IMR-90 (cell line): ENCODE measurements at regions not wholly inside any gene's neighbourhood (a gene's known extent, or its start where the extent isn't known, plus 50 kb on each side); places are given as distances from the start of the nearest gene placed in this dataset.
A peak's percentile ranks its signal among the peaks of the same experiment; 100 is the strongest.

Source experiments
- ATAC-seq: fragments of 200-7000 bp; cut with Tn5 transposase; 2 replicates; pipeline ENCODE4 v1.9.1; 2020; ENCODE audit warnings: low read depth, mild to moderate bottlenecking, moderate library complexity
- BruUV-seq: library from RNA; stranded (reverse); fragments of 400-500 nt; replicated peaks from 2 replicates; lab custom pipeline; 2021; lab: Mats Ljungman, UMichigan
- CTCF ChIA-PET: fragments of 300-600 bp; formaldehyde crosslinking; extraction: SDS; loops from one replicate; lab custom pipeline; 2021; ENCODE audit warnings: antibody characterized with exemption; lab: Yijun Ruan, JAX
- POLR2A ChIA-PET: fragments of 300-600 bp; sonication (Branson Sonifier 250); formaldehyde crosslinking; loops from one replicate; lab custom pipeline; 2022; ENCODE audit warnings: antibody characterized with exemption; ENCODE audit not compliant: unreplicated experiment; lab: Charles Lee
- DNase-seq: peaks from one replicate; pipeline ENCODE4 v3.0.0; 2013
- H2AFZ ChIP-seq: replicated peaks from 2 replicates; pipeline ENCODE3; 2013; ENCODE audit warnings: low read length, mild to moderate bottlenecking; ENCODE audit not compliant: poor library complexity
- H2AK5ac ChIP-seq: 2 replicates; pipeline ENCODE4 v1.6.1; 2013; ENCODE audit warnings: low read depth, low read length, inconsistent platforms
- H2AK9ac ChIP-seq: replicated peaks from 2 replicates; pipeline ENCODE3; 2013; ENCODE audit warnings: mild to moderate bottlenecking, low read depth, low read length, moderate library complexity; ENCODE audit not compliant: poor library complexity
- H2BK120ac ChIP-seq: 2 replicates; pipeline ENCODE4 v1.6.1; 2013; ENCODE audit warnings: low read depth, low read length, inconsistent platforms
- H2BK15ac ChIP-seq: 3 replicates; pipeline ENCODE4 v1.6.1; 2013; ENCODE audit warnings: low read depth, low read length, inconsistent platforms
- H2BK20ac ChIP-seq: 2 replicates; pipeline ENCODE4 v1.6.1; 2013; ENCODE audit warnings: low read depth, mild to moderate bottlenecking, inconsistent platforms, low read length, moderate library complexity
- H2BK5ac ChIP-seq: 2 replicates; pipeline ENCODE4 v1.6.1; 2013; ENCODE audit warnings: mild to moderate bottlenecking, low read depth, low read length, inconsistent platforms; ENCODE audit not compliant: poor library complexity, severe bottlenecking
- H3K14ac ChIP-seq: replicated peaks from 2 replicates; pipeline ENCODE4 v1.6.1; 2013; ENCODE audit warnings: low read depth, low read length, inconsistent platforms
- H3K18ac ChIP-seq: 2 replicates; pipeline ENCODE4 v1.6.1; 2013; ENCODE audit warnings: low read depth, low read length, control low read depth
- H3K23ac ChIP-seq: 2 replicates; pipeline ENCODE4 v1.6.1; 2013; ENCODE audit warnings: low read depth, low read length, inconsistent platforms
- H3K27ac ChIP-seq: 2 replicates; pipeline ENCODE4 v1.5.1; 2013; ENCODE audit warnings: mild to moderate bottlenecking, control low read depth, low read length; ENCODE audit not compliant: insufficient read depth
- H3K27me3 ChIP-seq: 2 replicates; pipeline ENCODE4 v1.6.1; 2013; ENCODE audit warnings: low read length; ENCODE audit not compliant: control insufficient read depth, insufficient read depth
- H3K36me3 ChIP-seq: 2 replicates; pipeline ENCODE4 v1.6.1; 2013; ENCODE audit warnings: low read length, mixed read lengths; ENCODE audit not compliant: control insufficient read depth, insufficient read depth
- H3K4ac ChIP-seq: 2 replicates; pipeline ENCODE4 v1.6.1; 2013; ENCODE audit warnings: low read depth, low read length, inconsistent platforms
- H3K4me1 ChIP-seq: 2 replicates; pipeline ENCODE4 v1.6.1; 2013; ENCODE audit warnings: low read length, mixed read lengths; ENCODE audit not compliant: control insufficient read depth, insufficient read depth
- H3K4me2 ChIP-seq: 2 replicates; pipeline ENCODE4 v1.6.1; 2013; ENCODE audit warnings: low read depth, mild to moderate bottlenecking, control low read depth, low read length, moderate library complexity
- H3K4me3 ChIP-seq: 2 replicates; pipeline ENCODE4 v1.5.1; 2013; ENCODE audit warnings: low read depth, mild to moderate bottlenecking, control low read depth, low read length, moderate library complexity; ENCODE audit not compliant: insufficient read depth
- H3K56ac ChIP-seq: 2 replicates; pipeline ENCODE4 v1.6.1; 2013; ENCODE audit warnings: low read length, inconsistent platforms; ENCODE audit not compliant: insufficient read depth; ENCODE audit errors: extremely low read depth
- H3K79me1 ChIP-seq, 2 experiments: 2 replicates each; pipeline ENCODE4 v1.6.1; 2013; ENCODE audit warnings: low read length in 2 of 2, inconsistent platforms in 1 of 2, low read depth in 1 of 2
- H3K9ac ChIP-seq: 2 replicates; pipeline ENCODE4 v1.6.1; 2013; ENCODE audit warnings: low read depth, low read length, control low read depth
- H3K9me1 ChIP-seq: 2 replicates; pipeline ENCODE4 v1.6.1; 2013; ENCODE audit warnings: low read length, inconsistent platforms; ENCODE audit not compliant: insufficient read depth
- H3K9me3 ChIP-seq: 2 replicates; pipeline ENCODE4 v1.6.1; 2013; ENCODE audit warnings: low read length; ENCODE audit not compliant: control insufficient read depth, insufficient read depth
- H4K20me1 ChIP-seq: 2 replicates; pipeline ENCODE4 v1.6.1; 2013; ENCODE audit warnings: low read length, inconsistent platforms; ENCODE audit not compliant: insufficient read depth
- H4K5ac ChIP-seq: 2 replicates; pipeline ENCODE4 v1.6.1; 2013; ENCODE audit warnings: mild to moderate bottlenecking, low read depth, low read length, control low read depth
- H4K8ac ChIP-seq, 2 experiments: 2 replicates each; pipeline ENCODE4 v1.6.1; 2013; ENCODE audit warnings: low read depth in 2 of 2, low read length in 2 of 2, control low read depth in 1 of 2, inconsistent platforms in 1 of 2
- H4K91ac ChIP-seq: 2 replicates; pipeline ENCODE4 v1.6.1; 2013; ENCODE audit warnings: low read depth, low read length, inconsistent platforms; ENCODE audit not compliant: insufficient read depth
- BHLHE40 ChIP-seq: fragments of 150-350 bp; IDR thresholded peaks from 2 replicates; pipeline ENCODE4 v1.6.1; 2016; ENCODE audit warnings: mild to moderate bottlenecking, low read depth, low read length
- CEBPB ChIP-seq: IDR thresholded peaks from 2 replicates; pipeline ENCODE4 v1.6.1; 2012; ENCODE audit warnings: low read depth, low read length, improper control_type of control experiment
- CHD1 ChIP-seq: IDR thresholded peaks from 2 replicates; pipeline ENCODE4 v1.6.1; 2012; ENCODE audit warnings: low read depth, low read length, improper control_type of control experiment
- CTCF ChIP-seq: conservative IDR thresholded peaks from 2 replicates; pipeline ENCODE4 v1.5.1; 2012; ENCODE audit warnings: mild to moderate bottlenecking, low read depth, low read length, improper control_type of control experiment
- ELK1 ChIP-seq: fragments of 150-350 bp; IDR thresholded peaks from 2 replicates; pipeline ENCODE4 v1.6.1; 2016; ENCODE audit warnings: low read depth, mild to moderate bottlenecking, low read length, moderate library complexity, borderline replicate concordance
- FOS ChIP-seq: fragments of 150-350 bp; IDR thresholded peaks from 2 replicates; pipeline ENCODE4 v1.6.1; 2016; ENCODE audit warnings: low read depth, low read length
- MAFK ChIP-seq: IDR thresholded peaks from 2 replicates; pipeline ENCODE4 v1.6.1; 2012; ENCODE audit warnings: low read depth, low read length, improper control_type of control experiment
- MAZ ChIP-seq: IDR thresholded peaks from 2 replicates; pipeline ENCODE4 v1.6.1; 2012; ENCODE audit warnings: low read depth, mild to moderate bottlenecking, low read length, improper control_type of control experiment, moderate library complexity, borderline replicate concordance
- MXI1 ChIP-seq: IDR thresholded peaks from 2 replicates; pipeline ENCODE4 v1.6.1; 2012; ENCODE audit warnings: low read depth, mild to moderate bottlenecking, low read length, moderate library complexity, borderline replicate concordance
- NFE2L2 ChIP-seq: fragments of 150-350 bp; IDR thresholded peaks from 2 replicates; pipeline ENCODE4 v1.6.1; 2016; ENCODE audit warnings: low read depth, mild to moderate bottlenecking, low read length
- POLR2A ChIP-seq: IDR thresholded peaks from 2 replicates; pipeline ENCODE4 v1.6.1; 2012; ENCODE audit warnings: mild to moderate bottlenecking, low read depth, low read length
- RAD21 ChIP-seq: IDR thresholded peaks from 2 replicates; pipeline ENCODE4 v1.6.1; 2012; ENCODE audit warnings: low read length, improper control_type of control experiment
- RCOR1 ChIP-seq: IDR thresholded peaks from 2 replicates; pipeline ENCODE4 v1.6.1; 2012; ENCODE audit warnings: mild to moderate bottlenecking, low read length, improper control_type of control experiment; ENCODE audit not compliant: insufficient replicate concordance
- RFX5 ChIP-seq: IDR thresholded peaks from 2 replicates; pipeline ENCODE4 v1.8.0; 2012; ENCODE audit warnings: low read depth, mild to moderate bottlenecking, low read length, moderate library complexity
- SMC3 ChIP-seq: fragments of 150-350 bp; IDR thresholded peaks from 2 replicates; pipeline ENCODE4 v1.6.1; 2016; ENCODE audit warnings: low read depth, mild to moderate bottlenecking, antibody characterized with exemption, low read length, moderate library complexity
- USF2 ChIP-seq: fragments of 150-350 bp; IDR thresholded peaks from 2 replicates; pipeline ENCODE4 v1.6.1; 2017; ENCODE audit warnings: mild to moderate bottlenecking, antibody characterized with exemption, low read length, low read depth
- WGBS, 2 experiments: methylation state at CpG; one replicate each; pipeline versions ENCODE4 v1.1.5 to v1.1.7; 2013; ENCODE audit warnings: missing lambda C conversion rate in 2 of 2; ENCODE audit not compliant: insufficient read length in 1 of 2; ENCODE audit errors: extremely low coverage in 2 of 2; 5-methylcytosine and 5-hydroxymethylcytosine counted together
- dilution Hi-C: fragments of 300-500 bp; cut with HindIII; formaldehyde crosslinking; loops from one replicate; pipeline ENCODE4 v1.14.3; 2018; ENCODE audit warnings: low sequenced_read_pairs; ENCODE audit not compliant: unreplicated experiment
- in situ Hi-C: fragments of 300-500 bp; cut with MboI; formaldehyde crosslinking; loops from 3 replicates; pipeline ENCODE4 v1.14.3; 2019; ENCODE audit warnings: low sequenced_read_pairs, inconsistent platforms, mixed read lengths
- intact Hi-C: fragments of 100-400 bp; cut with micrococcal nuclease; formaldehyde crosslinking; loops from 2 replicates; pipeline ENCODE4 v1.10.0; 2022

GRCh38 chr14:76968621-76969063 lies 59.9 kb downstream of the IRF2BPL start:
- Histone ChIP-seq H3K4me1 (no peaks in the 10 kb centered on the region), H2BK20ac (no peak overlapping the region), H4K91ac (no peak overlapping the region), H3K4me3 (no peak overlapping the region), H3K27me3 (no peaks in the 10 kb centered on the region), H3K14ac (no peak overlapping the region), H3K27ac (no peak overlapping the region), H3K56ac (no peak overlapping the region), H3K9ac (no peak overlapping the region), H2BK120ac (no peak overlapping the region), H2BK5ac (no peak overlapping the region), H3K18ac (no peak overlapping the region), H3K36me3 (no peaks in the 10 kb centered on the region), H3K9me1 (no peaks in the 10 kb centered on the region), H2AFZ (no peak overlapping the region), H3K79me1 (no peaks in the 10 kb centered on the region; a peak in 1 of 4 replicates), H4K20me1 (no peaks in the 10 kb centered on the region), H2AK9ac (no peak overlapping the region), H3K9me3 (no peaks in the 10 kb centered on the region), H3K4ac (no peak overlapping the region), H3K4me2 (no peak overlapping the region), H4K8ac (peak overlapping the region in 1 of 2 experiments; percentile 17; a peak in 1 of 4 replicates), H3K23ac (no peak overlapping the region), H2AK5ac (peak overlapping the region; percentile 59; the same call in 1 of the 2 replicates), H4K5ac (no peak overlapping the region), H2BK15ac (no peak overlapping the region)
- in situ Hi-C loops: no loop called here
- WGBS, 2 experiments: 91% methylated on average over 6 of the region's 16 CpGs; no CpG with 5 or more reads in 1 of the 2 experiments
- POLR2A ChIA-PET: interaction anchor here (0.6 kb wide), 1 partner anchor 9 kb away, joined by 4 read pairs; no protein-coding TSS in a partner anchor
- DNase-seq (no peak), ATAC-seq (no peak)
- TF ChIP-seq CTCF (no peak), NFE2L2 (no peak), SMC3 (no peak), CEBPB (no peak), BHLHE40 (no peak), FOS (no peak), CHD1 (no peak), USF2 (no peak), POLR2A (no peak), RCOR1 (no peak), MXI1 (no peak), MAFK (no peak), ELK1 (no peak), RAD21 (no peak), MAZ (no peak), RFX5 (no peak)
- dilution Hi-C loops: no loop called here
- CTCF ChIA-PET: no interaction called here
- intact Hi-C loops: no loop called here
- BruUV-seq: no TSS peak
